Right cardiac atrium (tissue), 5 donors: ENCODE measurements at regions not wholly inside any gene's neighbourhood (a gene's known extent, or its start where the extent isn't known, plus 50 kb on each side); places are given as distances from the start of the nearest gene placed in this dataset.
A peak's percentile ranks its signal among the peaks of the same experiment; 100 is the strongest.
"Not testable (repeated sequence)": the region's sequence is repeated elsewhere in the genome, so short reads cannot be mapped to it uniquely, and the experiment has no call there.

Experiments
- ATAC-seq, 2 donors: fragments of 200-7000 bp; cut with Tn5 transposase; one replicate each; pipeline versions ENCODE4 v1.8.0 to v1.9.1; 2020; ENCODE audit warnings: moderate library complexity in 2 of 2, mild to moderate bottlenecking in 1 of 2
- DNase-seq, 3 donors: peaks; one replicate each; pipeline ENCODE4 v3.0.0-alpha.2; 2020
- H3K27ac ChIP-seq: one replicate; pipeline ENCODE4 v1.5.1; 2013; ENCODE audit warnings: mild to moderate bottlenecking, low read length, control low read depth, moderate library complexity
- H3K27me3 ChIP-seq: one replicate; pipeline ENCODE4 v1.6.1; 2013; ENCODE audit not compliant: control insufficient read depth, insufficient read depth
- H3K4me1 ChIP-seq: one replicate; pipeline ENCODE4 v1.6.1; 2013; ENCODE audit warnings: low read length; ENCODE audit not compliant: control insufficient read depth, insufficient read depth
- H3K4me3 ChIP-seq: one replicate; pipeline ENCODE4 v1.5.1; 2013; ENCODE audit warnings: low read length, control low read depth
- H3K9me3 ChIP-seq: one replicate; pipeline ENCODE4 v1.6.1; 2013; ENCODE audit warnings: low read length; ENCODE audit not compliant: control insufficient read depth
- WGBS: extraction: QIAGEN DNeasy Blood & Tissue Kit; methylation state at CpG from one replicate; pipeline ENCODE4 v1.1.7; 2013; 5-methylcytosine and 5-hydroxymethylcytosine counted together
- intact Hi-C, 4 donors: fragments of 100-400 bp; cut with DNase I; formaldehyde crosslinking; loops; one replicate each; pipeline versions ENCODE4 v1.11.0 to v1.14.0; 2022 to 2023
- donor health status: healthy with polysubstance abuse.
- donor health status: DM: no; HTN: yes; CAD: no.
- donor health status: DM: no; HTN: no; CAD: no.
- donor health status: DM: no; HTN: yes; CAD: no; lungs with severe emphysema.
- donor health status: DM: yes; HTN: yes; CAD: no.

- ATAC-seq (peak; percentile 68 to 74), DNase-seq (no peak)
- Histone ChIP-seq H3K9me3 (no peaks in the 10 kb centered on the region), H3K27ac (no peak overlapping the region), H3K27me3 (no peaks in the 10 kb centered on the region), H3K4me1 (no peaks in the 10 kb centered on the region), H3K4me3 (no peak overlapping the region)
- WGBS = 59% methylated on average over 4 of the region's 4 CpGs
- intact Hi-C loops = no loop called here
Observed at GRCh38 chr7:106568680-106569499, 92.1 kb downstream of the CCDC71L start.

GRCh38 chr7:106568002-106568679, 92.8 kb downstream of the CCDC71L start:
- DNase-seq (no peak), ATAC-seq (no peak)
- Histone ChIP-seq H3K27me3 (no peaks in the 10 kb centered on the region), H3K27ac (no peak overlapping the region), H3K4me3 (no peak overlapping the region), H3K9me3 (no peaks in the 10 kb centered on the region), H3K4me1 (no peaks in the 10 kb centered on the region)
- WGBS = 59% methylated on average over 2 of the region's 2 CpGs
- intact Hi-C loops = no loop called here

- H3K4me1 ChIP-seq, H3K4me3 ChIP-seq, H3K9me3 ChIP-seq, DNase-seq, H3K27me3 ChIP-seq, intact Hi-C loops, H3K27ac ChIP-seq, ATAC-seq: not testable (repeated sequence)
- WGBS = 80% methylated on average over 15 of the region's 15 CpGs
Observed at GRCh38 chr7:106567204-106568001, 93.6 kb downstream of the CCDC71L start.

GRCh38 chr7:106566672-106567071, 94.3 kb downstream of the CCDC71L start:
- Histone ChIP-seq H3K9me3 (no peaks in the 10 kb centered on the region), H3K27ac (no peak overlapping the region), H3K4me3 (no peak overlapping the region), H3K4me1 (no peaks in the 10 kb centered on the region), H3K27me3 (no peaks in the 10 kb centered on the region)
- intact Hi-C loops = no loop called here
- ATAC-seq (no peak), DNase-seq (no peak)
- WGBS = 38% methylated on average over 2 of the region's 2 CpGs

- Histone ChIP-seq H3K9me3 (no peaks in the 10 kb centered on the region), H3K4me1 (no peaks in the 10 kb centered on the region), H3K27ac (no peak overlapping the region), H3K27me3 (no peaks in the 10 kb centered on the region), H3K4me3 (no peak overlapping the region)
- no peak for DNase-seq
- intact Hi-C loops = no loop called here
- ATAC-seq = no peak
- 62% methylated on average over 6 of the region's 6 CpGs for WGBS
Observed at GRCh38 chr7:106566196-106566595, 94.8 kb downstream of the CCDC71L start.

GRCh38 chr7:106565428-106565827, 95.5 kb downstream of the CCDC71L start:
- Histone ChIP-seq H3K27ac (no peak overlapping the region), H3K9me3 (no peaks in the 10 kb centered on the region), H3K4me3 (no peak overlapping the region), H3K4me1 (no peaks in the 10 kb centered on the region), H3K27me3 (no peaks in the 10 kb centered on the region)
- ATAC-seq = no peak
- intact Hi-C loops = no loop called here
- WGBS = 93% methylated on average over 1 of the region's 1 CpG
- no peak for DNase-seq

- DNase-seq = peak in 1 of 3 donors; percentile 53
- Histone ChIP-seq H3K4me1 (no peaks in the 10 kb centered on the region), H3K27ac (no peak overlapping the region), H3K27me3 (no peaks in the 10 kb centered on the region), H3K9me3 (no peaks in the 10 kb centered on the region), H3K4me3 (no peak overlapping the region)
- 64% methylated on average over 3 of the region's 3 CpGs for WGBS
- intact Hi-C loops = no loop called here
- no peak for ATAC-seq
Observed at GRCh38 chr7:106563466-106564150, 97.3 kb downstream of the CCDC71L start.

- 72% methylated on average over 3 of the region's 3 CpGs for WGBS
Observed at GRCh38 chr7:106562711-106563366, 98.1 kb downstream of the CCDC71L start.

GRCh38 chr7:106561666-106562411, 99.1 kb downstream of the CCDC71L start:
- Histone ChIP-seq H3K27me3 (no peaks in the 10 kb centered on the region), H3K27ac (no peak overlapping the region), H3K9me3 (no peaks in the 10 kb centered on the region), H3K4me1 (no peaks in the 10 kb centered on the region), H3K4me3 (no peak overlapping the region)
- no peak for DNase-seq
- intact Hi-C loops = no loop called here
- no peak for ATAC-seq
- WGBS = 92% methylated on average over 4 of the region's 4 CpGs

More at GRCh38 chr7:106562711-106563366, 98.1 kb downstream of the CCDC71L start:
- DNase-seq = no peak
- Histone ChIP-seq H3K4me1 (no peaks in the 10 kb centered on the region), H3K27me3 (no peaks in the 10 kb centered on the region), H3K27ac (no peak overlapping the region), H3K4me3 (no peak overlapping the region), H3K9me3 (no peaks in the 10 kb centered on the region)
- ATAC-seq = no peak
- intact Hi-C loops = no loop called here

GRCh38 chr7:106561151-106561550, 99.8 kb downstream of the CCDC71L start:
- DNase-seq (no peak), ATAC-seq (no peak)
- Histone ChIP-seq H3K27ac (no peak overlapping the region), H3K4me3 (no peak overlapping the region), H3K4me1 (no peaks in the 10 kb centered on the region), H3K27me3 (no peaks in the 10 kb centered on the region), H3K9me3 (no peaks in the 10 kb centered on the region)
- intact Hi-C loops = no loop called here
